Kidney (tissue), 13 donors: ENCODE measurements at regions not wholly inside any gene's neighbourhood (a gene's known extent, or its start where the extent isn't known, plus 50 kb on each side); places are given as distances from the start of the nearest gene placed in this dataset.

Source experiments
- DNase-seq, 5 donors: peaks; one replicate each; pipeline ENCODE4 v3.0.0-alpha.2; 2013 to 2020
- FAIRE-seq: peaks from 2 replicates; lab custom pipeline; 2012; peaks lifted over from hg19 to GRCh38; lab: Jason Lieb, UNC
- H3K27ac ChIP-seq, 2 donors: one replicate each; pipeline ENCODE4 v1.7.0; 2013; ENCODE audit warnings: low read depth in 2 of 2, low read length in 2 of 2, inconsistent platforms in 1 of 2
- H3K27me3 ChIP-seq: one replicate; pipeline ENCODE4 v1.7.1; 2013; ENCODE audit warnings: low read length, inconsistent platforms; ENCODE audit not compliant: control insufficient read depth, insufficient read depth
- H3K36me3 ChIP-seq, 3 donors: one replicate each; pipeline versions ENCODE4 v1.7.0 to v1.7.1; 2013; ENCODE audit warnings: low read length in 3 of 3, control low read depth in 1 of 3, inconsistent platforms in 1 of 3; ENCODE audit not compliant: insufficient read depth in 3 of 3, control insufficient read depth in 2 of 3
- H3K4me1 ChIP-seq, 3 donors: one replicate each; pipeline versions ENCODE4 v1.7.0 to v1.7.1; 2013; ENCODE audit warnings: low read length in 3 of 3, inconsistent platforms in 1 of 3, low read depth in 1 of 3; ENCODE audit not compliant: control insufficient read depth in 2 of 3, insufficient read depth in 2 of 3
- H3K4me3 ChIP-seq, 3 donors: one replicate each; pipeline versions ENCODE4 v1.7.0 to v1.8.1; 2013; ENCODE audit warnings: low read length in 3 of 3, control low read depth in 1 of 3, inconsistent platforms in 1 of 3
- H3K9ac ChIP-seq, 3 donors: one replicate each; pipeline versions ENCODE4 v1.7.0 to v1.7.1; 2013; ENCODE audit warnings: low read length in 3 of 3, control low read depth in 1 of 3, inconsistent platforms in 1 of 3
- H3K9me3 ChIP-seq, 3 donors: one replicate each; pipeline versions ENCODE4 v1.7.0 to v1.7.1; 2013; ENCODE audit warnings: low read length in 3 of 3, control low read depth in 1 of 3, inconsistent platforms in 1 of 3; ENCODE audit not compliant: control insufficient read depth in 2 of 3, insufficient read depth in 1 of 3
- CTCF ChIP-seq: IDR thresholded peaks from 3 replicates; pipeline ENCODE4 v1.5.1; 2012; ENCODE audit warnings: mild to moderate bottlenecking, moderate library complexity, borderline replicate concordance; ENCODE audit not compliant: insufficient read depth; ENCODE audit errors: extremely low read depth
- intact Hi-C: fragments of 100-400 bp; cut with DNase I; formaldehyde crosslinking; loops from one replicate; pipeline ENCODE4 v1.11.1; 2022
- donor health status: control.
- donor health status: control.
- donor health status: control.
- donor health status: control.
- donor health status: control.
- donor health status: DM: yes; HTN: yes; CAD: no.
- donor health status: Normal renal cell carcinoma (clear cell type).

DNA sequence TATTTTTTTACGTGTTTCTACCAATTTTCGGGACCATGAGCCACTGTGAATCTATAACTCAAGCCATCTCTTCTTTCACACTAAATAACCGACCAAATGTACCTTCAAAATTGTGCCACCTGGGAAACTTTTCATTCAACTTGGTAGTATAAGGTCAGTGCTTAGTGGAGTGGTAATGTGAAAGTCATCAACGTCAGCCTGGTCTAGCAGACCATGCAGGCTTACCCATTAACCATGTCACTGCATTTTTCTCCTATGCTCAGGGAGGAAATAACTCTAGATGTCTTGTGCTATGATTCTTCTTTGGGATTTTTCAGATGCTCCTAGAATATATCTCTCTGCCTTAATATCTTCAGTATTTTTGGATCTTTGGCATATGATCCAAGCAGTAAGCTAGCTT lies 1075.4 kb upstream of the POT1 start:
- Histone ChIP-seq H3K4me3 (no peak overlapping the region), H3K27ac (no peak overlapping the region), H3K9me3 (no peaks in the 10 kb centered on the region), H3K27me3 (no peaks in the 10 kb centered on the region), H3K4me1 (no peaks in the 10 kb centered on the region), H3K36me3 (no peaks in the 10 kb centered on the region), H3K9ac (no peak overlapping the region)
- intact Hi-C loops, result no loop called here
- peak in 2 of 5 donors; percentile 2 to 3 for DNase-seq
- FAIRE-seq, result no peak
- TF ChIP-seq CTCF, result no peak

GRCh38 chr7:126001349-126001748 lies 1071.7 kb upstream of the POT1 start:
- no peak overlapping the region for H3K4me3 ChIP-seq
- intact Hi-C loops, result no loop called here
- no peaks in the 10 kb centered on the region for H3K27me3 ChIP-seq
- H3K9ac ChIP-seq, result no peak overlapping the region
- H3K9me3 ChIP-seq, result no peaks in the 10 kb centered on the region
- TF ChIP-seq CTCF, result no peak
- H3K36me3 ChIP-seq, result no peaks in the 10 kb centered on the region
- no peak overlapping the region for H3K27ac ChIP-seq
- FAIRE-seq (no peak), DNase-seq (no peak)
- H3K4me1 ChIP-seq, result no peaks in the 10 kb centered on the region

DNA sequence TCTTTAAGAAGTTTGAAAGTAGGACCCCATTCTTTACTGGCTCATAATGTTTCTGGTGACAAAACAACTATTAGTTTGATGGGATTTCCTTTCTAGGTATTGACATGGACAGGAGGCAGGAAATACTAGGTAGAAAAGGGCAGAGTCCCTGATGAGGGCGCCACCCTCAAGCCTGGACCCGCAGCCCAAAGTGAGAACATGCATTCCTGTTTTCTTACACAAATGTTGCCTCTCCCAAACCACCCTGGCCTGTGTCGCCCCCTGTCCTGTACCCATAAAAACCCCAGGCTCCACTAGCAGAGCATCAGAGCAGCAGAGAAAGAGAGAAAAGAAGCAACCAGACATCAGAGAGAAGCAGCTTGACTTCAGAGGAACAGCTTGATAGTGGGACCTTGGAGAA lies 1055.2 kb upstream of the POT1 start:
- Histone ChIP-seq H3K9ac (no peak overlapping the region), H3K9me3 (peaks cover 0 to 1% (median 0%) of the 10 kb centered on the region in 3 donors), H3K4me1 (no peaks in the 10 kb centered on the region), H3K4me3 (no peak overlapping the region), H3K36me3 (no peaks in the 10 kb centered on the region), H3K27ac (no peak overlapping the region), H3K27me3 (no peaks in the 10 kb centered on the region)
- FAIRE-seq, result no peak
- no peak for TF ChIP-seq CTCF
- DNase-seq, result no peak
- intact Hi-C loops, result no loop called here

- no peaks in the 10 kb centered on the region for H3K27me3 ChIP-seq
- no peak for FAIRE-seq
- intact Hi-C loops, result no loop called here
- no peak overlapping the region for H3K4me3 ChIP-seq
- TF ChIP-seq CTCF, result no peak
- no peak for DNase-seq
- H3K9ac ChIP-seq, result no peak overlapping the region
- H3K9me3 ChIP-seq, result no peaks in the 10 kb centered on the region
- no peak overlapping the region for H3K27ac ChIP-seq
- no peaks in the 10 kb centered on the region for H3K4me1 ChIP-seq
- H3K36me3 ChIP-seq, result no peaks in the 10 kb centered on the region
Measured at GRCh38 chr7:125971656-125972055, 1042.0 kb upstream of the POT1 start.
